Dermis blood vessel endothelial cell (primary cell): ENCODE measurements at regions not wholly inside any gene's neighbourhood (a gene's known extent, or its start where the extent isn't known, plus 50 kb on each side); places are given as distances from the start of the nearest gene placed in this dataset.
A peak's percentile ranks its signal among the peaks of the same experiment; 100 is the strongest.

Experiments
- DNase-seq: peaks from one replicate; pipeline ENCODE4 v3.0.0; 2010

DNA sequence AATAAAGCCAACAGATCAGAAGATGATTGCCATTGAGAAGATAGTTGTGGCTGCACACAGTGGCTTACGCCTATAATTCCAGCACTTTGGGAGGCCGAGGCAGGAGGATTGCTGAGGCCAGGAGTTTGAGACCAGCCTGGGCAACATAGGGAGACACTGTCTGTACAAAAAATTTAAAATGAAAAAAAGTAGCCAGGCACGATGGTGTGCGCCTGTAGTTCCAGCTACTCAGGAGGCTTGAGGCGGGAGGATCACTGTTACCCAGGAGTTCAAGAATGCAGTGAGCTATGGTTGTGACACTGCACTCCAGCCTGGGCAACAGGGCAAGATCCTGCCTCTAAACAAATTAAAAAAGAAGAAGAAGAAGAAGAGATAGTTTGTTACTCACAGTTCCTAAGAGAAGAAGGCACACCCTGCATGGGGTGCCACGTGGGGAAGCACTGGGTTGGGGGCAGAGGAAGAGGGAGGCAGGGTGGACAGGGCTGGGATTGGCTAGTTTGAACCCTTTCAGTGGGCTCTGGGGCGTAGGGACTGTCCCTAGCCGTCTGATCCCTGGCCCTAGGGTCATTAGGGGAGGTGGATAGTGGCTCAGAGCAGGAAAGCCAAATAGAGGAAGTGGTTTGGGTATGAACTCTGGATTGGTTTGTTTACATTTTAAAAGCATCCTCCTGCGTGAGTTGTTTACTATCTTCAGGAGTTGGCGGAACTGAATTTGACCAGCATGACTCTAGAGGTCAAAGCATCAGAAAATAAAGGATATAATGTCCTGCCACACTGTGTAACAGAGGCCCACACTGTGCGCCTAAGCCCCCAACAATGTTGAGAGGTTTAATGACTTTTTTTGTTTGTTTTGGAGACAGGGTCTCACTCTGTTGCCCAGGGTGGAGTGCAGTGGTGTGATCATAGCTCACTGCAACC is 60.5 kb upstream of the MEDAG start:
- no peak for DNase-seq

GRCh38 chr13:30846311-30846710 is 59.8 kb upstream of the MEDAG start:
- DNase-seq: peak; percentile 33

- DNase-seq: no peak
Measured at GRCh38 chr13:30846866-30847265, 59.2 kb upstream of the MEDAG start.

- DNase-seq: peak; percentile 79
Measured at GRCh38 chr13:30847650-30848307, 58.3 kb upstream of the MEDAG start.

GRCh38 chr13:30848332-30849027 is 57.6 kb upstream of the MEDAG start:
- DNase-seq: no peak

- no peak for DNase-seq
Measured at GRCh38 chr13:30849611-30850010, 56.5 kb upstream of the MEDAG start.

DNA sequence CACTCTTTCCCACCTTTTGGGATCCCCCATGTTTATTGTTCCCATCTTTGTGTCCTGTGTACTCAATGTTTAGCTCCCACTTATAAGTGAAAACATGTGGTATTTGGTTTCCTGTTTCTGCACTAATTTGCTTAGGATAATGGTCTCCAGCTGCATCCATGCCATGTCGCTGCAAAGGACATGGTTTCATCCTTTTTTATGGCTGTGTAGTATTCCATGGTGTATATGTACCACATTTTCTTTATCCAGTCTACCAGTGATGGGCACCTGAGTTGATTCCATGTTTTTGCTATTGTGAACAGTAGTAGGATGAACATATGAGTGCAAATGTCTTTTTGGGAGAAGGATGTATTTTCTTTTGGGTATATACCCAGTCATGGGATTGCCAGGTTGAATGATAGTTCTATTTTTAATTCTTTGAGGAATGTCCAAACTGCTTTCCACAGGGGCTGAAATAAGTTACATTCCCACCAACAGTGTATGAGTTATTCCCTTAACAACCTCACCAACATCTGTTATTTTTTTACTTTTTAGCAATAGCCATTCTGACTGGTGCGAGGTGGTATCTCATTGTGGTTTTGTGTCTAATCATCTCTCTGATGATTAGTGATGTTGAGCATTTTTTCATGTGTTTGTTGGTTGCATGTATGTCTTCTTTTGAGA is 55.7 kb upstream of the MEDAG start:
- DNase-seq: no peak

DNA sequence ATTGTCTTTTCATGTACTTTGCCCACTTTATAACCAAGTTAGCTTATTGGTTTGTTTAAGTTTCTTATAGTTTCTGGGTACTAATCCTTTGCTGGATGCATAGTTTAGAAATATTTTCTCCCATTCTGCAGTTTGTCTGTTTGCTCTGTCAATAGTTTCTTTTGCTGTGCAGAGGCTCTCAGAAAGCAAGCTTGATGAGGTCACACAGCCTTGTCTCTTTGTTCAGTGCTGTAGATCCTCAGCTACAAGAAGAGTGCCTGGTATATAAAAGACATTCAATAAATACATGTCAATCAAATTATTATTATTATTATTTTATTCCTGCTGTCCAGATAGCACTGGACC is 55.2 kb upstream of the MEDAG start:
- DNase-seq: no peak

DNA sequence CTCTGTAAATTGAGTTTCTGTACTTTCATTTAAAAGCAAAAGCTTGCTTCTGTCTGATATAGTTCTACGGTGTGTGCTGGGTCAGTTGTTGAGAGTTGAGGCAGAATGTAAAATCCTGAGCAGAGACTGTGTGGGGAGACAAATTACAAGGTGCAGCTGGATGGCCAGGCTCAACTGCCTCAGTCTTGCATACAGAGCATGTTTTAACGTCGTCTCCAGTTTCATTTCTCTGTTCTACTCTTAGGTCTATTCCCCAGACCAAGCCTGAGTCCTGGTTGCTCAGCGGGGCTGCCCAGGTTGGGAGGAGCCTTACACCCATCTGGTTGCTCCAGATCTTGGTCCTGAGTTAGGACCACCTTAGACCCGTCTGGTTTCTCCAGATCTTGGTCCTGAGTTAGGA is 54.4 kb upstream of the MEDAG start:
- DNase-seq: no peak

- no peak for DNase-seq
Measured at GRCh38 chr13:30855569-30855968, 50.5 kb upstream of the MEDAG start.

- no peak for DNase-seq
Measured at GRCh38 chr13:30856005-30856790, 49.9 kb upstream of the MEDAG start.
